Nephron (organoid): ENCODE measurements at regions not wholly inside any gene's neighbourhood (a gene's known extent, or its start where the extent isn't known, plus 50 kb on each side); places are given as distances from the start of the nearest gene placed in this dataset.

Source experiments
- H3K27ac Mint-ChIP-seq, 3 experiments: 2 replicates each; pipeline ENCODE4 v1.8.0; 2020; ENCODE audit warnings: mixed read lengths in 3 of 3, mild to moderate bottlenecking in 2 of 3, moderate library complexity in 1 of 3
- H3K27me3 Mint-ChIP-seq: 2 replicates; pipeline ENCODE4 v1.8.0; 2021; ENCODE audit warnings: low read depth, mild to moderate bottlenecking, moderate library complexity, mixed read lengths
- H3K36me3 Mint-ChIP-seq: 2 replicates; pipeline ENCODE4 v1.8.0; 2020; ENCODE audit warnings: low read depth, mixed read lengths
- H3K4me1 Mint-ChIP-seq: 2 replicates; pipeline ENCODE4 v1.8.0; 2020; ENCODE audit warnings: mixed read lengths
- H3K4me3 Mint-ChIP-seq, 3 experiments: 2 replicates each; pipeline ENCODE4 v1.8.0; 2020; ENCODE audit warnings: mild to moderate bottlenecking in 3 of 3, mixed read lengths in 3 of 3, moderate library complexity in 2 of 3
- H3K9me3 Mint-ChIP-seq: 2 replicates; pipeline ENCODE4 v1.8.0; 2020; ENCODE audit warnings: mixed read lengths
- CTCF ChIP-seq, 3 experiments: fragments of 200-600 bp; sonication (generic); IDR thresholded peaks; one replicate each; pipeline ENCODE4 v1.5.0; 2021; ENCODE audit warnings: antibody characterized with exemption in 3 of 3; ENCODE audit not compliant: unreplicated experiment in 3 of 3

GRCh38 chr6:14824484-14825275, 421.2 kb upstream of the JARID2 start:
- no peak for TF ChIP-seq CTCF (IDR thresholded peaks at IDR 0.05; ENCODE audit: unreplicated experiment in 3 of 3)
- no peaks in the 10 kb centered on the region for H3K36me3 Mint-ChIP-seq
- H3K4me3 Mint-ChIP-seq: peak overlapping the region; percentile 0 to 6 (median 1)
- peaks cover 4% of the 10 kb centered on the region for H3K27me3 Mint-ChIP-seq
- H3K9me3 Mint-ChIP-seq: no peaks in the 10 kb centered on the region
- H3K27ac Mint-ChIP-seq: peak overlapping the region; percentile 60 to 76 (median 73)
- peaks cover 61% of the 10 kb centered on the region for H3K4me1 Mint-ChIP-seq

GRCh38 chr6:14826456-14826855, 419.4 kb upstream of the JARID2 start:
- H3K36me3 Mint-ChIP-seq: no peaks in the 10 kb centered on the region
- H3K27ac Mint-ChIP-seq: peak overlapping the region in 2 of 3 experiments; percentile 8 to 9
- peaks cover 75% of the 10 kb centered on the region for H3K4me1 Mint-ChIP-seq
- no peak for TF ChIP-seq CTCF (IDR thresholded peaks at IDR 0.05; ENCODE audit: unreplicated experiment in 3 of 3)
- H3K4me3 Mint-ChIP-seq: no peak overlapping the region
- peaks cover 12% of the 10 kb centered on the region for H3K27me3 Mint-ChIP-seq
- peaks cover 4% of the 10 kb centered on the region for H3K9me3 Mint-ChIP-seq

- Mint-ChIP-seq H3K27me3 (peaks cover 13% of the 10 kb centered on the region), H3K36me3 (no peaks in the 10 kb centered on the region), H3K9me3 (peaks cover 4% of the 10 kb centered on the region), H3K27ac (peak overlapping the region in 2 of 3 experiments; percentile 53 to 69), H3K4me3 (no peak overlapping the region), H3K4me1 (peaks cover 84% of the 10 kb centered on the region)
- no peak for TF ChIP-seq CTCF (IDR thresholded peaks at IDR 0.05; ENCODE audit: unreplicated experiment in 3 of 3)
Measured at GRCh38 chr6:14827354-14827753, 418.5 kb upstream of the JARID2 start.

GRCh38 chr6:14828201-14828611, 417.7 kb upstream of the JARID2 start:
- TF ChIP-seq CTCF (IDR thresholded peaks at IDR 0.05; ENCODE audit: unreplicated experiment in 3 of 3): no peak
- Mint-ChIP-seq H3K27ac (peak overlapping the region in 2 of 3 experiments; percentile 53 to 69), H3K9me3 (peaks cover 4% of the 10 kb centered on the region)

GRCh38 chr6:14831070-14831469, 414.8 kb upstream of the JARID2 start:
- no peaks in the 10 kb centered on the region for H3K36me3 Mint-ChIP-seq
- peaks cover 4% of the 10 kb centered on the region for H3K9me3 Mint-ChIP-seq
- TF ChIP-seq CTCF (IDR thresholded peaks at IDR 0.05; ENCODE audit: unreplicated experiment in 3 of 3): no peak
- H3K4me3 Mint-ChIP-seq: peak overlapping the region in 2 of 3 experiments; percentile 22 to 33
- H3K27me3 Mint-ChIP-seq: peaks cover 17% of the 10 kb centered on the region
- H3K4me1 Mint-ChIP-seq: peaks cover 63% of the 10 kb centered on the region
- peak overlapping the region in 2 of 3 experiments; percentile 46 to 55 for H3K27ac Mint-ChIP-seq

More at GRCh38 chr6:14828201-14828611, 417.7 kb upstream of the JARID2 start:
- no peaks in the 10 kb centered on the region for H3K36me3 Mint-ChIP-seq
- H3K27me3 Mint-ChIP-seq: peaks cover 13% of the 10 kb centered on the region
- peaks cover 82% of the 10 kb centered on the region for H3K4me1 Mint-ChIP-seq
- H3K4me3 Mint-ChIP-seq: peak overlapping the region in 1 of 3 experiments; percentile 12

GRCh38 chr6:14831937-14832336, 413.9 kb upstream of the JARID2 start:
- Mint-ChIP-seq H3K9me3 (peaks cover 4% of the 10 kb centered on the region), H3K4me1 (peaks cover 63% of the 10 kb centered on the region), H3K27ac (peak overlapping the region; percentile 21 to 73 (median 55)), H3K36me3 (no peaks in the 10 kb centered on the region), H3K4me3 (no peak overlapping the region), H3K27me3 (peaks cover 17% of the 10 kb centered on the region)
- TF ChIP-seq CTCF (IDR thresholded peaks at IDR 0.05; ENCODE audit: unreplicated experiment in 3 of 3): no peak
